ENCODE measurements at regions not wholly inside any gene's neighbourhood (a gene's known extent, or its start where the extent isn't known, plus 50 kb on each side); places are given as distances from the start of the nearest gene placed in this dataset.

- TF ChIP-seq JUND (IDR thresholded peaks at IDR 0.05) = no peak
- TF ChIP-seq CTCF (IDR thresholded peaks at IDR 0.05) = no peak
- TF ChIP-seq USF2 (IDR thresholded peaks at IDR 0.05; ENCODE audit: borderline replicate concordance, low read depth, low read length) = no peak
- TF ChIP-seq ELF1 (IDR thresholded peaks at IDR 0.05) = no peak
- no peak for TF ChIP-seq REST (IDR thresholded peaks at IDR 0.05; ENCODE audit: low read depth, low read length)
- no peak for TF ChIP-seq RFX5 (IDR thresholded peaks at IDR 0.05; ENCODE audit: low read length)
Observed at GRCh38 chr2:20536619-20537422, 89.9 kb downstream of the RHOB start.

All from SK-N-SH (cell line).